PC-3 (cell line): ENCODE measurements at regions not wholly inside any gene's neighbourhood (a gene's known extent, or its start where the extent isn't known, plus 50 kb on each side); places are given as distances from the start of the nearest gene placed in this dataset.
"Not testable (repeated sequence)": the region's sequence is repeated elsewhere in the genome, so short reads cannot be mapped to it uniquely, and the experiment has no call there.

Experiments used
- ATAC-seq: fragments of 200-7000 bp; cut with Tn5 transposase; 2 replicates; pipeline ENCODE4 v1.9.1; 2020; ENCODE audit warnings: mild to moderate bottlenecking, moderate library complexity
- BruUV-seq: library from RNA; stranded (reverse); fragments of 400-500 nt; replicated peaks from 2 replicates; lab custom pipeline; 2021; lab: Mats Ljungman, UMichigan
- CTCF ChIA-PET: fragments of 300-600 bp; sonication (Branson Sonifier 250); formaldehyde crosslinking; loops from one replicate; lab custom pipeline; 2022; ENCODE audit warnings: antibody characterized with exemption; lab: Charles Lee
- POLR2A ChIA-PET: fragments of 300-600 bp; sonication (Branson Sonifier 250); formaldehyde crosslinking; loops from one replicate; lab custom pipeline; 2022; ENCODE audit warnings: antibody characterized with exemption; ENCODE audit not compliant: unreplicated experiment; lab: Charles Lee
- DNase-seq: peaks from one replicate; pipeline ENCODE4 v3.0.0-alpha.2; 2015
- H2AFZ ChIP-seq: fragments of 300-600 bp; sonication (generic); 2 replicates; pipeline ENCODE4 v1.6.0; 2016; ENCODE audit warnings: antibody characterized with exemption, low read length
- H3F3A ChIP-seq: fragments of 300-600 bp; sonication (generic); one replicate; pipeline ENCODE4 v1.6.0; 2017; ENCODE audit warnings: antibody characterized with exemption, low read length, control low read depth, mild to moderate bottlenecking; ENCODE audit not compliant: unreplicated experiment
- H3K27ac ChIP-seq: fragments of 300-600 bp; sonication (generic); 2 replicates; pipeline ENCODE4 v1.5.1; 2016; ENCODE audit warnings: mild to moderate bottlenecking, low read length
- H3K27me3 ChIP-seq: fragments of 300-600 bp; sonication (generic); 2 replicates; pipeline ENCODE4 v1.6.1; 2016; ENCODE audit warnings: low read length, mixed read lengths
- H3K36me3 ChIP-seq: fragments of 300-600 bp; sonication (generic); 2 replicates; pipeline ENCODE4 v1.6.1; 2016; ENCODE audit warnings: low read depth, mixed run types, low read length, mixed read lengths
- H3K4me1 ChIP-seq: fragments of 300-600 bp; sonication (generic); 2 replicates; pipeline ENCODE4 v1.5.1; 2016; ENCODE audit warnings: low read length; ENCODE audit not compliant: insufficient read depth
- H3K4me2 ChIP-seq: fragments of 300-600 bp; sonication (generic); 2 replicates; pipeline ENCODE4 v1.6.0; 2016; ENCODE audit warnings: low read length
- H3K4me3 ChIP-seq: fragments of 300-600 bp; sonication (generic); 2 replicates; pipeline ENCODE4 v1.5.1; 2016; ENCODE audit warnings: mild to moderate bottlenecking, low read length, mixed read lengths
- H3K79me2 ChIP-seq: fragments of 300-600 bp; sonication (generic); 2 replicates; pipeline ENCODE4 v1.6.1; 2017; ENCODE audit warnings: low read length, mixed read lengths
- H3K9ac ChIP-seq: fragments of 300-600 bp; sonication (generic); 2 replicates; pipeline ENCODE4 v1.6.0; 2016; ENCODE audit warnings: mild to moderate bottlenecking, low read length
- H3K9me2 ChIP-seq: fragments of 300-600 bp; sonication (generic); replicated peaks from 2 replicates; pipeline ENCODE4 v1.6.1; 2016; ENCODE audit warnings: mixed run types, low read length, mixed read lengths
- H3K9me3 ChIP-seq: fragments of 300-600 bp; sonication (generic); 2 replicates; pipeline ENCODE4 v1.6.1; 2016; ENCODE audit warnings: low read length, mixed read lengths
- H4K20me1 ChIP-seq: fragments of 300-600 bp; sonication (generic); 2 replicates; pipeline ENCODE4 v1.6.1; 2016; ENCODE audit warnings: low read length, mixed read lengths
- intact Hi-C: fragments of 100-400 bp; cut with micrococcal nuclease; formaldehyde crosslinking; loops from 2 replicates; pipeline ENCODE4 v1.9.0; 2023

DNA sequence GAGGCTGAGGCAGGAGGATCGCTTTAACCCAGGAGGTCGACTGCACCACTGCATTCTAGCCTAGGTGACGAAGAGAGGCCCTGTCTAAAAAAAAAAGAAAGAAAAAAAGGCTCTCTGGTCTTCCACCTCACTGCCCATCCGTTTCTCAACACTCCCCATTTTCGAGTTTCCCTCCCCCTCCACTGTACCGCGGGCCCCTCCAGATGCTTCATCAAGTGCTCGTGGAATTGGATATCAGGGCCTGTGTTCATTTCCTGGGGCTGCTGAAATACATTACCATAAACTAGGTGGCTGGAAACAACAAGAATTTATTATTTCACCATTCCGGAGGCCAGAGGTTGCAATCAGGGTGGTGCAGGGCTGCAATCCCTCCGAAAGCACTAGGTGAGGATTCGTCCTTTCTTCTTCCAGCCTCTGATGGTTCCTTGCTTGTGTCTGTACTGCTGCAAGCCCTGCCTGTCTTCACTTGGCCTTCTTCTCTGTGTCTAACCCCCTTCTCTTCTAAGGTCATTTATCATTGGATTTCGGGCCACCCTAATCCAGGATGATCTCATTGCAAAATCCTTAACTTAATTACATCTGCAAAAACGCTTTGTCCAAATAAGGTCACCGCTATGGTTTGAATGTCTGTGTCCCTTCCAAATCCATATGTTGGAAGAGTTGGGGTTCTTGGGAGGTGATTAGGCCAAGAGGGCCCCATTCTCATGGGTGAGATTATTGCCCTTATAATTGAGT, 135.1 kb downstream of the CRLF3 start:
- H3K4me3 ChIP-seq, H2AFZ ChIP-seq, intact Hi-C loops, H3K9me3 ChIP-seq, ATAC-seq, H3K4me2 ChIP-seq, H4K20me1 ChIP-seq, H3K4me1 ChIP-seq, DNase-seq, H3K79me2 ChIP-seq, BruUV-seq, H3F3A ChIP-seq, H3K27me3 ChIP-seq, H3K27ac ChIP-seq, H3K9me2 ChIP-seq, CTCF ChIA-PET, H3K9ac ChIP-seq, POLR2A ChIA-PET, H3K36me3 ChIP-seq: not testable (repeated sequence)

GRCh38 chr17:30686538-30687479, 137.7 kb downstream of the CRLF3 start:
- intact Hi-C loops, H3K36me3 ChIP-seq, H3K9ac ChIP-seq, H3K27ac ChIP-seq, H3K4me1 ChIP-seq, ATAC-seq, H4K20me1 ChIP-seq, H3F3A ChIP-seq, H3K27me3 ChIP-seq, H3K9me2 ChIP-seq, DNase-seq, CTCF ChIA-PET, H3K79me2 ChIP-seq, BruUV-seq, H3K9me3 ChIP-seq, POLR2A ChIA-PET, H2AFZ ChIP-seq, H3K4me2 ChIP-seq, H3K4me3 ChIP-seq: not testable (repeated sequence)

DNA sequence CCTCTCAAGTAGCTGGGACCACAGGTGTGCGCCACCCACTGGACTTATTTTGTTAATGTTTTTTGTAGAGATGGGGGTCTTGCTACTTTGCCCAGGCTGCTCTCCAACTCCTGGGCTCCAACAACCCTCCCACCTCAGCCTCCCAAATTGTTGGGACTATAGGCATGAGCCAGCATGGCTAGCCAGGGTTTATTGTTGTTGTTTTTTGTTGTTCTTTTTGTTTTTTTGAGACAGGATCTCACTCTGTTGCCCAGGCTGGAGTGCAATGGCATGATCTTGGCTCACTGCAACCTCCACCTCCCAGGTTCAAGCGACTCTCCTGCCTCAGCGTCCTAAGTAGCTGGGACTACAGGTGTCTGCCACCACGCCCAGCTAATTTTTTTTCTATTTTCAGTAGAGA, 142.2 kb downstream of the CRLF3 start:
- H3K79me2 ChIP-seq, H2AFZ ChIP-seq, H3K27me3 ChIP-seq, CTCF ChIA-PET, H3K36me3 ChIP-seq, H3F3A ChIP-seq, ATAC-seq, H3K9ac ChIP-seq, H3K9me2 ChIP-seq, H3K9me3 ChIP-seq, BruUV-seq, H3K4me1 ChIP-seq, H3K27ac ChIP-seq, intact Hi-C loops, H3K4me2 ChIP-seq, H3K4me3 ChIP-seq, POLR2A ChIA-PET, H4K20me1 ChIP-seq, DNase-seq: not testable (repeated sequence)

DNA sequence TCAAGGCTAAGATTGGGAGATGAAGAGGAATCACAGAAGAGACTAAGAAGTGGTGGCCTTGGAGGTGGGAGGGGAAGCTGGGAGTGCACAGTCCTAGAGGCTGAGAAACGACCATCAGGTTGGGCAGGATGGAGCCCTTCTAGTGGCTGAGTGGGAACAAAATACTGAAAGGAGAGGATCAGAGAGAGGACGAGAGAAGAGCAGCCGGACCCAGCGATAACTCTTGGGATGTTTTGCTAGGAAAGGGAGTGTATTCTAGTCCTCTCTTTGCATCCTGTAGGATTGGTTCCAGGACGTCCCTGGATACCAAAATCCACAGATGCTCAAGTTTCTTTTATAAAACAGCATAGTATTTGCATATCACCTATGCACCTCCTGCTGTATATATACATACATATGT, 143.8 kb downstream of the CRLF3 start:
- CTCF ChIA-PET, H3K4me1 ChIP-seq, H3K27me3 ChIP-seq, BruUV-seq, POLR2A ChIA-PET, H4K20me1 ChIP-seq, H3K9me3 ChIP-seq, H2AFZ ChIP-seq, H3K9me2 ChIP-seq, H3K4me2 ChIP-seq, intact Hi-C loops, H3K27ac ChIP-seq, H3K79me2 ChIP-seq, ATAC-seq, DNase-seq, H3K4me3 ChIP-seq, H3F3A ChIP-seq, H3K36me3 ChIP-seq, H3K9ac ChIP-seq: not testable (repeated sequence)
